GM23338 (cell line): ENCODE measurements at regions not wholly inside any gene's neighbourhood (a gene's known extent, or its start where the extent isn't known, plus 50 kb on each side); places are given as distances from the start of the nearest gene placed in this dataset.

Experiments used
- CREB1 ChIP-seq: fragments of 250-450 bp; sonication (Bioruptor Pico); IDR thresholded peaks from 2 replicates; pipeline ENCODE4 v1.5.0; 2020; ENCODE audit warnings: low read depth, mild to moderate bottlenecking, moderate library complexity
- EZH2 ChIP-seq: fragments of 200-600 bp; sonication (generic); IDR thresholded peaks from one replicate; pipeline ENCODE4 v1.8.0; 2017; ENCODE audit warnings: antibody characterized with exemption, mild to moderate bottlenecking, low read depth; ENCODE audit not compliant: unreplicated experiment
- EZH2phosphoT487 ChIP-seq: fragments of 200-600 bp; sonication (generic); IDR thresholded peaks from one replicate; pipeline ENCODE4 v1.8.1; 2018; ENCODE audit warnings: antibody characterized with exemption; ENCODE audit not compliant: unreplicated experiment
- JUNB ChIP-seq: IDR thresholded peaks from one replicate; pipeline ENCODE4 v1.6.1; 2016; ENCODE audit warnings: antibody characterized with exemption; ENCODE audit not compliant: unreplicated experiment
- POLR2AphosphoS5 ChIP-seq: IDR thresholded peaks from 2 replicates; pipeline ENCODE4 v1.6.1; 2016; ENCODE audit warnings: antibody characterized with exemption, low read depth
- TF ChIP-seq, protein P1 (sequence below), 2 experiments: fragments of 200-600 bp in 1 of 2; sonication (generic) in 1 of 2; conservative IDR thresholded peaks; 2 replicates each; pipeline versions ENCODE4 v1.5.1 to v1.6.1; 2016 to 2017; ENCODE audit warnings: antibody characterized with exemption in 2 of 2, low read depth in 2 of 2, mild to moderate bottlenecking in 2 of 2, moderate library complexity in 1 of 2
- TF ChIP-seq, protein P2 (sequence below): IDR thresholded peaks from one replicate; pipeline ENCODE4 v1.6.1; 2018; ENCODE audit warnings: antibody characterized with exemption; ENCODE audit not compliant: unreplicated experiment

DNA sequence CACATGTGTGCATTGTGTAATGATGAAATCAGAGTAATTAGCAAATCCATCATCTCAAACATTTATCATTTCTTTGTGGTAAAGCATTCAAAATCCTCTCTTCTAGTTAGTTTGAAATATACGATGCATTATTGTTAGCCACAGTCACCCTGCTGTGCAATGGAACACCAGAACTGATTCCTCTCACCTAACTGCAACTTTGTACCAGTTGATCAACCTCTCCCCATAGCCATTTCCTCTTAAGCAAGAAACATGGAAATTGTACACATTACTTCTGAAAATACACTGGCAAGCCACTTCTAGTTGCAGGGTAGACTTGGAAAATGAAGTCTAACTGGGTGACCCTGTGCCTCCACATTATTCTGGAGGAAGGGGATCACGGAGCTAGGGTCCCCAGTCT, 58.1 kb upstream of the ESR1 start:
- TF ChIP-seq, protein P1, sequence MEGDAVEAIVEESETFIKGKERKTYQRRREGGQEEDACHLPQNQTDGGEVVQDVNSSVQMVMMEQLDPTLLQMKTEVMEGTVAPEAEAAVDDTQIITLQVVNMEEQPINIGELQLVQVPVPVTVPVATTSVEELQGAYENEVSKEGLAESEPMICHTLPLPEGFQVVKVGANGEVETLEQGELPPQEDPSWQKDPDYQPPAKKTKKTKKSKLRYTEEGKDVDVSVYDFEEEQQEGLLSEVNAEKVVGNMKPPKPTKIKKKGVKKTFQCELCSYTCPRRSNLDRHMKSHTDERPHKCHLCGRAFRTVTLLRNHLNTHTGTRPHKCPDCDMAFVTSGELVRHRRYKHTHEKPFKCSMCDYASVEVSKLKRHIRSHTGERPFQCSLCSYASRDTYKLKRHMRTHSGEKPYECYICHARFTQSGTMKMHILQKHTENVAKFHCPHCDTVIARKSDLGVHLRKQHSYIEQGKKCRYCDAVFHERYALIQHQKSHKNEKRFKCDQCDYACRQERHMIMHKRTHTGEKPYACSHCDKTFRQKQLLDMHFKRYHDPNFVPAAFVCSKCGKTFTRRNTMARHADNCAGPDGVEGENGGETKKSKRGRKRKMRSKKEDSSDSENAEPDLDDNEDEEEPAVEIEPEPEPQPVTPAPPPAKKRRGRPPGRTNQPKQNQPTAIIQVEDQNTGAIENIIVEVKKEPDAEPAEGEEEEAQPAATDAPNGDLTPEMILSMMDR (conservative IDR thresholded peaks at IDR 0.05; ENCODE audit: low read depth in 2 of 2): no peak
- TF ChIP-seq POLR2AphosphoS5 (no peak), EZH2 (no peak), JUNB (no peak), CREB1 (no peak), EZH2phosphoT487 (no peak)
- TF ChIP-seq, protein P2, sequence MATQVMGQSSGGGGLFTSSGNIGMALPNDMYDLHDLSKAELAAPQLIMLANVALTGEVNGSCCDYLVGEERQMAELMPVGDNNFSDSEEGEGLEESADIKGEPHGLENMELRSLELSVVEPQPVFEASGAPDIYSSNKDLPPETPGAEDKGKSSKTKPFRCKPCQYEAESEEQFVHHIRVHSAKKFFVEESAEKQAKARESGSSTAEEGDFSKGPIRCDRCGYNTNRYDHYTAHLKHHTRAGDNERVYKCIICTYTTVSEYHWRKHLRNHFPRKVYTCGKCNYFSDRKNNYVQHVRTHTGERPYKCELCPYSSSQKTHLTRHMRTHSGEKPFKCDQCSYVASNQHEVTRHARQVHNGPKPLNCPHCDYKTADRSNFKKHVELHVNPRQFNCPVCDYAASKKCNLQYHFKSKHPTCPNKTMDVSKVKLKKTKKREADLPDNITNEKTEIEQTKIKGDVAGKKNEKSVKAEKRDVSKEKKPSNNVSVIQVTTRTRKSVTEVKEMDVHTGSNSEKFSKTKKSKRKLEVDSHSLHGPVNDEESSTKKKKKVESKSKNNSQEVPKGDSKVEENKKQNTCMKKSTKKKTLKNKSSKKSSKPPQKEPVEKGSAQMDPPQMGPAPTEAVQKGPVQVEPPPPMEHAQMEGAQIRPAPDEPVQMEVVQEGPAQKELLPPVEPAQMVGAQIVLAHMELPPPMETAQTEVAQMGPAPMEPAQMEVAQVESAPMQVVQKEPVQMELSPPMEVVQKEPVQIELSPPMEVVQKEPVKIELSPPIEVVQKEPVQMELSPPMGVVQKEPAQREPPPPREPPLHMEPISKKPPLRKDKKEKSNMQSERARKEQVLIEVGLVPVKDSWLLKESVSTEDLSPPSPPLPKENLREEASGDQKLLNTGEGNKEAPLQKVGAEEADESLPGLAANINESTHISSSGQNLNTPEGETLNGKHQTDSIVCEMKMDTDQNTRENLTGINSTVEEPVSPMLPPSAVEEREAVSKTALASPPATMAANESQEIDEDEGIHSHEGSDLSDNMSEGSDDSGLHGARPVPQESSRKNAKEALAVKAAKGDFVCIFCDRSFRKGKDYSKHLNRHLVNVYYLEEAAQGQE: no peak
